ENCODE measurements at regions not wholly inside any gene's neighbourhood (a gene's known extent, or its start where the extent isn't known, plus 50 kb on each side); places are given as distances from the start of the nearest gene placed in this dataset.
"Not testable (repeated sequence)": the region's sequence is repeated elsewhere in the genome, so short reads cannot be mapped to it uniquely, and the experiment has no call there.

DNA sequence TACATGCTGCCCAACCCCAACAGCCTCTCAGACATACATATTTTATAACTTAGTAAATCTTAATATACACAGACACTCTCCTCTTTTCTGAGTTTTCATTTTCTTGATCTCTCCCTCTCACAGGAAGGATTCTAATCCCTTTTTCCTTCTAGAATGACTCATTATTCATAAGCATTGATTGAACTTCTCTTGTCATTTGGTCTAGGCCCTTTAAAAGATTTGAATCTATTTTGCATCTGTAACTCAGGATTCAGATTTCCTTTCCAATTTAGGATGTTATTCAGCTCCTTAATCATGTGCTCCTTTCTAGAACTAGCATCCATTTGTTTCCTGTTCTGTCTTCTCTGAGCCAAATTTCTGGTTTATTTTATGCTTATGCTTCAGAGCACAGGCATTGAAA, 624.5 kb upstream of the SGO1 start:
- DNase-seq, result no peak

DNA sequence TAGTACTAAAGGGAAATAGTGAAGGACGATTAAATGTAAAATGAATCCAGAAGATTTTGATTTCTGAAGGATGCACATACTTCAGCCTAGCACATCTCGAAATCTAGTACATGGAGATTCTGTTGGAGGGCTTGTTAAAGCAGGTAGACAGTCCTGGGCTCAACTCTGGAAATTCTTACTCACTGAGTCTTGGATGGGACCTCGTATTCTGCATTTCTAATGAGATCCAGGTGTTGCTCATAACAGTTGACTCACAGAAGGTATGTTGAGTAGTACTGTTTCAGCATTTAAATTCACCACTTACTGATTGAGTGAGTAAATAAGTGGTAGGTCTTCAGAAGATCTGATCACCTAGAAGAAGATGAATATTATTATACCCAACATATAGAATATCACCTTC, 623.4 kb upstream of the SGO1 start:
- no peak for DNase-seq

DNA sequence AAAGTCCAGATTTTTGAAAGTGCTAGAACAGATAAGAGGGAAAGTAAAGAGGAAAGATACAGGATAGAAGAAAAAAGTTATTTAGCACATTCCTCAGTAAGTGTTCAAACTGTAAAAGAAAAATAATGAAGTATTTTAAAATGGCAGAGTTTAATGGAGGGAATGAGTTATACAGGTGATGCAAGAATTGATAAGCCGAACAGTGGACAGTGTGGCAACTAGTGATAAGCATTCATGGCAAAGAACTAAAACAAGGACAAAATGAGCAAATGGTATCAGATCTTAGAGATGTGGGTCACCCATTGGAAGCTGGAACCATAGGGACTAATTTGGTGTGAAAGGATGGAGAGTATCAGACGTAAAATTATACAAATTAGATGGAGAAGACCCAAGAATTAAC, 622.9 kb upstream of the SGO1 start:
- DNase-seq, result no peak

DNA sequence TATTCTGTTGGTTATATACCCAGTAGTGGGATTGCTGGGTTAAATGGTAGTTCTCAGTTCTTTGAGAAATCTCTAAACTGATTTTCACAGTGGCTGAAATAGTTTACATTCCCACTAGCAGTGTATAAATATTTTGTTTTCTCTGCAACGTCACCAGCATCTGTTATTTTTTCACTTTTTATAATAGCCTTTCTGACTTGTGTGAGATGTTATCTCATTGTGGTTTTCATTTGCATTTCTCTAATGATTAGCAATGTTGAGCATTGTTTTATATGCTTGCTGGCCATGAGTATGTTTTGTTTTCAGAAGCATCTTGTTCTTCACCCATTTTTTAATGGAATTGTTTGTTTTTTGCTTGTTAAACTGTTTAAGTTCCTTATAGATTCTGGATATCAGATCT, 612.7 kb upstream of the SGO1 start:
- DNase-seq, result no peak

DNA sequence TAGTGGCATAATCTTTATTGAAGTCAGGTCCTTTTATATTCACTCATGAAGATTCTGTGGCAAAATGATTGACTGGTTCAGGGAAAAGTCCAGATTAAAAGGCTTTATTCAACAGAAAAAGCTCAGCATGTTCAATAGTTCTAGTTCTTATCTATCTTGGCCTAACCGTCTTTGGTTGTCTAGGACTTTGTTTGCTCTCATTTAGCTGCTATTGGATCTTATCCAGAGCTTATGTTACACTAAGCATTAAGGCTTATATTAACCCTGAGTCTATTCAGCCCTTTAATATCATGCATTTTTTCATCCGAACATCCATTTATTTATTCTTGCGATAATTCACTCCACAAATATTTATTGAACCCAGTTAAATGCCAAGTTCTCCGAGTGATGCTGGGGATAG, 601.0 kb upstream of the SGO1 start:
- no peak for DNase-seq

DNA sequence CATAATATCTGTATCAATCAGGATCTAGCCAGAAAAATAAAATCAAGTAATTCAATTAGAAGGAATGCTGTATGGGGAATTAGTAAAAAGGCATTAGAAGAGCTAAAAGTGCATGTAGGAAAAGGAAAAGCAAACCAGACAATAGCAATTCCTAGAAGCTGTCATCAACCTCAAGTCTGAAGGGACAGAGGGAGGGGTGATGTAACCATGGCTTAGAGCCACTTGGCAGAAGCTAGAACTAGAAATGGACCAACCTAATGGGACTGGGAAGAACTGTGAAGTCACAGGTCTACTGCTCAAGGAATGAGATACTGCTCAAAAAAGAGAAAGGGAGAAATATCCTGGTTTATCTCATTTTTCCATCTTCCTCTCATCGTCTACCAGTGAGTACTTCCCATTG, 590.7 kb upstream of the SGO1 start:
- no peak for DNase-seq

DNA sequence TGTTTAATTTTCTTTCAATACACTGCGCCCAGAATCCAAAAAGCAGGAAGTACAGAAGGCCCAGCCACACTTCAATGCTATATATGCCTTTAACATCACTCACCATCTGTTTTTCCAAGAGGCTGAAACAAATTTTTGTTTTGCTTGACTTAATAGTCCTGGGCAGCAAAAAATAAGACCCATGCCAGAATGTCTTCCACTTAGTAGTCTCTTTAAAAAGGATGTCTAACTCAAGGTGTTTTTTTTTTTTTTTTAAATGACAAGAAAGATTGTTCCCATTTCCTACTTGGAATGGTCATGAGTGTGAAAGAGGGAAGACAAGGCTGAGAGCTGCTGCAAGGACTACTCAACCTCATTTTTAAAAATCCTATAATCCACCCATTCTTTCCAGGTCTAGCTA, 590.3 kb upstream of the SGO1 start:
- DNase-seq, result no peak

DNA sequence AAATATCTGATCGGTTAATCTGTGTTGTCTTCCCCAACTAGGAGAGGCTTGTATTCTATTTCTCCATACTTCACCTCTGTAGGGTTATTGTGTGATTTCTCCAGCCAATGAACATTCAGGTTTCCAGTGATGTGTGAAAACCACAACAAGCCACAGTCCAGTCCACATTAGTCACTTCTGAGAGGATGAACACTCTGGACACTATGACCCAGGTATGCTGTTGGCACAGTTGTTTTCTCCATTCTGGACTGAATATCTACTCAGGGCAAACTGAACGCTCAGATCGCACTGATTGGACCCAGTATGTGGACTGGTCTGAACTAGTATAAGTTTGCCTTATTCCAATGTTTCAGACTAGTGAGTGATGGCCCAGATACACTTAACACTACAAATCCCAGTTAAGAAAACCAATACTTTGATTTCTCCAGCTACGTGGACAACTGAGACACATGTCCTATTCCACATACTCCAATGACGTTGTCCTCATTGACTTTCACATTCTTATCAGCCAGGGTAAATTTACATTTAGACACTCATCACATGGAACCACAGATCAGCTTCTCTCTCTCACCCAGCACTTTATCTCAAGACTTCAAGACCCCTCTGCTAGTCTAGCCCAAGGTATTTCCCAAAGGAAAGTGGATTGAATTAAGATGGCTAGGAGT, 587.4 kb upstream of the SGO1 start:
- no peak for DNase-seq

DNA sequence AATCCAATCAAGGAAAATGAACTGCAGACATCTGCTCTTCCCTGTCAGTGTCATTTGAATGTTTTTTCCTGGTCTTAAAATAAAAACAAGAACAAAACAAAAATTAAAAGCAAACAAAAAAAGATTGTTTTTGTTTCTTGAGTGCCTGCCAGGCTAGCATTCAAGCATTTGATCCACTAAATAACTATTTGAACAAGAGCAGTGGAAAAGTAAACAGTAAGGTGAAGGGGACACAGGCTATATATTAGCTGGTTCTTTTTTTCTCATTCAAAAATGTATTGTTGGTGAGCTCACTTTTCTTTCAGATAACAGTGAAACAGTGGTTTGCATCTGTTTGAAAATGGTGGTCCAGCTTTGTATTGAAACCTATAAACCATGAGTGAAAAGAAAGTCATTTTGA, 586.9 kb upstream of the SGO1 start:
- no peak for DNase-seq

DNA sequence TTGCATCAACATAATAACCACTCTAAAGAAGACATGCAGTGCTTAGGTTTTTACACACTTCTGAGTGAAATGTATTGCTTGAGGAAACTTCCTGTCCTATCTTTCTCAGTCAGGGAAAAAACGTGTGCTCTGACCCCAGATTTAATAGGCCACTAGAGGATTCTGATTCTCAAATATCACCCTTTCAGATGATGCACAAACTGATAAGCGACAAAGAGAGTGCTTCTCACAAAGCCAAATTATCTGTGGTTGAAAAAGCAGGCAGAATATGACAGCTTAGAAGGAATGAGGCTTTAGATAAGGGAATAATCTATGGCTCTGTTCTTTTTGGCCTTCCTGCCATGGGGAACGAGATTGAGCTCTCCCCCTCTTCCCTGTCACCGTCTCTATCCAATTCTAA, 583.4 kb upstream of the SGO1 start:
- DNase-seq, result no peak

DNA sequence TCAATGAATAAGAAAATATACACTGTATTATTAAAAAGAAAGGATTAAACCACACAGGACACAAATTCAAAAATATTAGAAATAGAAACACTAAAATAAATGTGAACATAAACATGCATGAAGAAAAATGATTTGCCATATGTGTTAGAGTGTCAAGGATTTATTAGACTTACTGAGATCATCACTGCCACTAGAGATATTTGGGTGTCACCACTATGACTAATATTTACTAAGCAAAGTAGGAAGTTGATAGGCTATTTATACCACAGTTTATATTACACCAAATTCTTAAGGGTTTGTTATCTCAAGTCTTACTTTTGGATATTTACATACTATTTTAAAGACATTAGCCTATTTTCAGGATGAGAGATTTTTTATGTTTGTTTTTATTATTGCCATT, 575.0 kb upstream of the SGO1 start:
- no peak for DNase-seq

DNA sequence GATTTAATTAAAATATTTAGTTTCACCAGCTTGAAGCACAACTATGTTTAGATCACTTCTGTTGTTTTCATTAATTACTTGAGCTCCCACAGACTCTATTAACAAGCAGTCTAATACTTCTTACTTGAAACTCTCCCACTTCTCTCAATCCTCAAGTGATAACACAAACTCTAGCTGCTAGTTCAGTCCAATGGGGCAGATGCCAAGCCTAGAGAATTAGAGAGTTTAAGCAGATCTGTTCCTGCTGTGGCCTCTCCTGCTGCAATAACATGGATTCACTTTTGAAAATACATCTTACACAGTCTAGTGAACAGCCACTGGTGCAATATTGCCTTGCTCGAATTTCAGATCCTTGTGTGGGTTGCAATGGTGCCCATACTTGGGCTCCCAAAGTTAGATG, 566.4 kb upstream of the SGO1 start:
- DNase-seq, result no peak

DNA sequence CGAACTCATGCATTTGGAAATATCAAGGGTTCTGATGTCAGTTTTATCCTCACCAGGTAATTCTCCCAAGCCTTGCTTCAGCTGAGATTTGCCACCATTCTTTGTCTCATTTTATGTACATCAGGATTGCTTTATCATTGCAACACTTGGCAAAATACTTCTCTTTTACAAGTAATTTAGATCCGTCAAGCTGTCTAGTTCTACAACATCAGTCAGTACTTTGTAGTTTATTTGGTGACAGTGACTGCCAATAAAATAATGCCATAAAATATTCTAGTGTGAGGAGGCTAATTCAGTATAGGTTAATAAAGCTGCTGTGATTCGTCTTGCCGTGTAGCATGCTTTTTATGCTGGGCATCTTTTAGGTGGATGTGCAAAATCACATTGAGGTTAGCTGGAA, 565.3 kb upstream of the SGO1 start:
- no peak for DNase-seq

DNA sequence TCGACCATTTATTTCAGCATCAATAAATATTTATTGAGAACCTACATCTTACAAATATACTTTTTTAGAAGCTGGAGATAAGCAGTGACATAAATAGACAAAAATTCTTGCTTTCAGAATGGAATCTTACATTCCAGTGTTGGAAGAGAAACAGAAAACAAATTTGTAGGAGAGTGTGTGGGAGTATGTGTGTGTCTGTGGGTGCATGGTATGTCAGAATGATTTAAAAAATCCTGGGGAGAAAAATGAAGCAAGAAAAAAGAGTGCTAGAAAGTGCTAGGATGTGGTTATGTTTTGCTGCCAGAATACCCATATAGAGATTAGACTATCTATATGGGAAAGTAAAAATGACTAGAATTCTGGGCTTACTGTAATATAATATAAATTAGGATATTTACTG, 561.7 kb upstream of the SGO1 start:
- no peak for DNase-seq

DNA sequence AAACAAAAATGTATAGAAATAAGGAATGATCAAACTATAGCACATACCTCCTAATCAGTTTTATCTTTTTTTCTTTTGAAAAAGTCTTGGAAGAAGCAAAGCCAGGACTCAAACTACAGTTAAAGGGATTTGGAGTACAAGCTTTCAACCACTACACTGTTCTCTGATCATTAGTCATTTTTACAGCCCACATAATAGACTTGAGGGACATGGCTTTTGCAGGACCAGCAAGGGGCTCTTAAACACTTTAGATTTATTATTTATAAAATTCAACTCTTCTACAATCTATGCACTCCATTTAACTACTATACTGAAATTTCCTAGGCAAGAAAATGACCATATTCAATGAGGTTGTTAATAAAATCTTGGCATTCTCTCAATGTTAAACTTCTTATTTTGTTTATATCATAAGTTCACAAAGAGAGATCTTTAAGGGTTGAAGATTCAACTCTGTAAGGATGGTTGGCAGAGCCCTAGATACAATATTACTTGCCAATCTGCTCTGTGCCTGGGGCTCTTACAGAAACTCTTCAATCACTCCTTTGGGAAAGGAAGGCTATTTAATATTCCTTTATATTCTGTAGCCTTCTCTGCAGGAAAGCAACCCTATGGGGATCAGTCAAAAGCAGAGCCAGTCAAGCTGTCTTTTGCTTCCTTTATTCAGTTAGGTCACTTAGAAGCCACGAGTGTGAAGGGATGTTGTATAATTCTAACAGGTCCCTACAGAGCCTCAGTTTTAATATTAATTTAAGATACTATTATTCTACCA, 557.7 kb upstream of the SGO1 start:
- no peak for DNase-seq

DNA sequence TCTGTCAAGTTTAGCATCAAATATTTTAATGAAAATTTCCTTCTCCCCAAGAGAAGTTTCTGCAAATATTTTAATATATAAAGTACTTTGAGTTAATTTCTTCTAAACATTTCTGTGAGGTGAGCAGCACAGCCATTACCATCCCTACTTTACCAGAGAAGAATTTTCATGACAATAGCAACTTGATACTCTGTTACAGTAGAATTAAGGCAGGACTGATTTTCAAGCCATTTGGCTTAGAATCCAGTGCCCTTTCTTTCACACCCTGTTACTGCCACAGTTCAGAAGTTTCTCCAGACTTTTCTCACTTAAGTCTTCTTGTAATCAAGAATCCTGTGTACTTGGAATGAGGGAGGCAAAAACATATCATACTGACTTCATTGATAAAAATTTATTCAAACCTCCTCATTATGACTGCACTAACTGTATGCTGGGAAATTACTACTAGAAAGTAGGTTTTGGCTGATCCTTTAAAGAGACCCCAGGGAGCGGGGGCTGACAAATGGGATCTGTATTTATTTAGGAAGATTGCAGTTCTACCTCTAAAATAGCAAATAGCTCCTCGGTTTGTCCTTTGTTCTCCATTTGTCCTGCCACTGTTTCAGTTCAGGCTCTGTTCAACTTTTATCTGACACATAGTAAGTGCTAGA, 557.0 kb upstream of the SGO1 start:
- no peak for DNase-seq

DNA sequence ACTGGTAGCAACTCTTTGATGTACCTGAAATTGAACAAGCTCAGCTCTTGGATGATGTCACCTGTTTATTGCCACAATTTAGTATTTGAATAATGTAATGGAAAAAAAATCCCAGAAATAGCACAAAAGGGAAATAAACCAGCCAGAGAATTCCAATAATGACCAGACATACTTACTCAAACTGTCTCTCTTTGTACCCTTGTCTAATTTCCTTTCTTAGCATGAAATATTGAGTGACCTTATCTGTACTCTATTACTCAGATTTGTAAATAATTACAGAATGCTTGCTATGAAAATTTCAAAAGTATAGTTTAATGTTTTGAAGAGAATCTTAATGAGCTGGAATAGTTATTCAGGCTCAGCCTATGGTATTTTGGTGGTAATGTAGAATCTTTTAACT, 555.4 kb upstream of the SGO1 start:
- no peak for DNase-seq

DNA sequence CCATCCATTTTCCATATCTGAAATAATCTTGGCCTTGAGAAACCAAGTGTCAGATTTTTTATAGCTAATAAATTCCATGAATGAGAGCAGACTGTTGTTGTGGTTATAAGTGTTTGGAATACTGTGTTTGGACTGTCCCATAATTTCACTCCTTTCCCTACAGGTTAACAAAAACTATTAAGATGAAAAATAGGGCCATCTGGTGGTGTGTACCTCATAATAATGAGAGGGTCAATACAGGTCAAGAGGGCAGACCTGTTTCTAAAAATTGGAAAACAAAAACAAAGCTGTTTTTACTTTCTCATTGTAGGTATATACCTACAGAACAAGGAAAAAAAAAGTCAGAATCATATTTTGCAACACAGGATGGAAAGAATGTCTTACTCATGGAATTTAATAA, 553.8 kb upstream of the SGO1 start:
- no peak for DNase-seq

DNA sequence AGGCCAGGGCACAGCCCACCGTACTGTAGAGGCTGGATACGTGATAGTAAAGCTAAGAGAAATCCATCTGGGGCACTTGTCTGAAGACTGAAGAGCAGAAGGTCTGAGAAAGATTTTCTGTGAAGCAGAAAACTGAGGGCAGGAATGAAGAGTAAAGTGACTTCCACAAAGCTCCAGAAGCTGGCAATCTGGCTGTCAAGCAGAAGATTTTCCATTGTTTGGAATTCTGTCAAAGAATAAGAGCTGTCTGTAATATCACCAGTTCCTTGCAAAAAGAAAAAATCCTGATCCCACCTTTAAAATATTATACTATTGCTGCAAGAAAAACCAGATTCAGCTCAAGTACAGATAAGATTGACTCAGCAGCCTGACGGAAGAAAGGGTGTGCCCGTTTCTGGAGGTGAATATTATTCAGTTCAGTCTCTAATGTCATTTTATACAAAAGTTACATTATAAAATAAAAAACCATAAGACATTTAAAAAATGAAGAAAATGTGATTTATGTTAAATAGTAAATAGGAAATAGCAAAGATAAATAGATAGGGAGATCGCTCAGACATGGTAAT, 550.4 kb upstream of the SGO1 start:
- no peak for DNase-seq

DNA sequence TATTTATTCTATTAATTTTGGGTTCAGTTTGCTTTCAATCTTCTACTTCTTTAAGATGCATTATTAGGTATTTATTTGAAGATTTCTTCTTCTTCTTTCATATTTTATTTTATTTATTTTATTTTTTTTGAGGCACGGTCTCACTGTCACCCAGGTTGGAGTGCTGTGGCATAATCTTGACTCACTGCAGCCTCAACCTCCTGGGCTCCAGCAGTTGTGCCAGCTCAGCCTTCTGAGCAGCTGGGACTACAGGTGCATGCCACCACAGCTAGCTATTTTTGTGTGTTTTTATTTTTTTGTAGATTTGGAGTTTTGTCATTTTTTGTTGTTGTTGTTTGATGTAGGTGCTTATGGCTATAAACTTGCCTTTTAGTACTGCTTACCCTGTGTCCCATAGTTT, 543.2 kb upstream of the SGO1 start:
- no peak for DNase-seq

DNA sequence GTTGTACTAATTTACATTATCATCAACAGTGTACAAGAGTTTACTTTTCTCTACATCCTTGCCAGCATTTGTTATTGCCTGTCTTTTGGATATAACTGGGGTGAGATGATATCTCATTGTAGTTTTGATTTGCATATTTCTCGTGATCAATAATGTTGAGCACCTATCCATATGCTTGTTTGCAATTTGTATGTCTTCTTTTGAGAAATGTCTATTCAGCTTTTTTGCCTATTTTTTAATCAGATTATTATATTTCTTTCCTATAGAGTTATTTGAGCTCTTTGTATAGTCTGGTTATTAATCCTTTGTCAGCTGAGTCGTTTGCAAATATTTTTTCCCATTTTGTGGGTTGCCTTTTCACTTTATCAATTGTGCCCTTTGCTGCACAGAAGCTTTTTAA, 540.8 kb upstream of the SGO1 start:
- DNase-seq, result no peak

DNA sequence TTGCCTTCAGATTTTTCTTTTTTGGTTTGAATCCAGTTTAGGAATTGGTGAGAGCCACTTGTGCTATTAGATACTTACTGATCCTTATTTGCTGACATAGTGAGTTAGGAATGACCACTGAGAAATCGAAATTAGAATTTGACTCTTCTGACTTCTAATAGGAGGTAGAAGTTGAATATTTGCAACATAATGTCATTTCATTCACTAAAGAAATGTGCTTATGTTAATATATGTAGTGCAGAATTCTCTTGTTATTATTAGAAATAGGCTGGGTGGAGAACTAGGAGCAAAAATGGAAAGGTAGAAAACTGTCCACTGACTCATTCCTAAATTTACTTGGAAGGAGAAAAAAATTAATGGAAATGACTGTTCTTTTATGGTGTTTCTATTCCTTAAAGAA, 538.2 kb upstream of the SGO1 start:
- no peak for DNase-seq

DNA sequence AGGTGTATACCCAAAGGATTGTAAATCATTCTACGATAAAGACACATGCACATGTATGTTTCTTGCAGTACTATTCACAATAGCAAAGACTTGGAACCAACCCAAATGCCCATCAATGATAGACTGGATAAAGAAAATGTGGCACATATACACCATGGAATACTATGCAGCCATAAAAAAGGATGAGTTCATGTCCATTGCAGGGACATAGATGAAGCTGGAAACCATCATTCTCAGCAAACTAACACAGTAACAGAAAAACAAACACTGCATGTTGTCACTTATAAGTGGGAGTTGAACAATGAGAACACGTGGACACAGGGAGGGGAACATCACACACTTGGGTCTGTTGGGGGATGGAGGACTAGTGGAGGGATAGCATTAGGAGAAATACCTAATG, 530.4 kb upstream of the SGO1 start:
- DNase-seq, result not testable (repeated sequence)

DNA sequence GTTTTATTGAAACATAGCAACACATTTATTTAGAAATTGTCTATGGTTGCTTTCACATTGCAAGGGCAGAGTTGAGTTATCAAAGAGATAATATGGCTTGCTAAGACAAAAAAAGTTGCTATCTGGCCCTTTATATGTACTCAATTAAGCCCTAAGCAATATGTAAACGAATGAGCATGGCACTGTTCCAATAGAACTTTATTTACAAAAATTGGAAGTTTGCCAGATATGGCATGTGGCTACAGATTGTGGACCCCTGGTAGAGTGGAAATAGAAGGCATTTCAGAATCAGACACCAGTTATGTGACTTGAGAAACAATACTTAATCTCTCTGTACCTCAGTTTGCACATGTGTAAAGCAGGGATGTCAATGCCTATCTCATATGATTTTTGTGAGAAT, 515.6 kb upstream of the SGO1 start:
- no peak for DNase-seq

Measured in NCI-H2227 treated with DMSO at 0.1 percent for 48 hours (cell line).